ENCODE measurements at regions not wholly inside any gene's neighbourhood (a gene's known extent, or its start where the extent isn't known, plus 50 kb on each side); places are given as distances from the start of the nearest gene placed in this dataset.
"Not testable (repeated sequence)": the region's sequence is repeated elsewhere in the genome, so short reads cannot be mapped to it uniquely, and the experiment has no call there.

DNA sequence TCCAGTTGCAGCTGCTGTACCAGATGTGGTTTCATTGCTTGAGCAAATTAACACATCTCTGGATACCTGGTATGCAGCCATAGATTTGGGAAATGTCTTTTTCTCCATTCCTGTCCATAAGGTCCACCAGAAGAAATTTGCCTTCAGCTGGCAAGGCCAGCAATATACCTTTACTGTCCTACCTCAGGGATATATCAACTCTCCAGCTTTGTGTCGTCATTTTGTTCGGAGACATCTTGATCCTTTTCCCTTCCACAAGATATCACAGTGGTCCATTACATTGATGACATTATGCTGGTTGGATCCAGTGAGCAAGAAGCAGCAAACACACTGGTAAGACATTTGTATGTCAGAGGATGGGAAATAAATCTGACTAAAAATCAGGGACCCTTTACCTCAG is 576.1 kb upstream of the FBXO33 start:
- not testable (repeated sequence) for TF ChIP-seq BHLHE40 (IDR thresholded peaks at IDR 0.05; ENCODE audit: low read length); CEBPB (IDR thresholded peaks at IDR 0.05; ENCODE audit: borderline replicate concordance, low read depth, low read length); CAMTA2 (CRISPR knock-in tag; IDR thresholded peaks at IDR 0.05; ENCODE audit: borderline replicate concordance); THYN1 (CRISPR knock-in tag; IDR thresholded peaks at IDR 0.05; ENCODE audit: borderline replicate concordance, low read depth)
- TF ChIP-seq, protein P1, sequence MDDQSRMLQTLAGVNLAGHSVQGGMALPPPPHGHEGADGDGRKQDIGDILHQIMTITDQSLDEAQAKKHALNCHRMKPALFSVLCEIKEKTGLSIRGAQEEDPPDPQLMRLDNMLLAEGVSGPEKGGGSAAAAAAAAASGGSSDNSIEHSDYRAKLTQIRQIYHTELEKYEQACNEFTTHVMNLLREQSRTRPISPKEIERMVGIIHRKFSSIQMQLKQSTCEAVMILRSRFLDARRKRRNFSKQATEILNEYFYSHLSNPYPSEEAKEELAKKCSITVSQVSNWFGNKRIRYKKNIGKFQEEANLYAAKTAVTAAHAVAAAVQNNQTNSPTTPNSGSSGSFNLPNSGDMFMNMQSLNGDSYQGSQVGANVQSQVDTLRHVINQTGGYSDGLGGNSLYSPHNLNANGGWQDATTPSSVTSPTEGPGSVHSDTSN (CRISPR knock-in tag; IDR thresholded peaks at IDR 0.05; ENCODE audit: borderline replicate concordance), result not testable (repeated sequence)
- TF ChIP-seq, protein P2, sequence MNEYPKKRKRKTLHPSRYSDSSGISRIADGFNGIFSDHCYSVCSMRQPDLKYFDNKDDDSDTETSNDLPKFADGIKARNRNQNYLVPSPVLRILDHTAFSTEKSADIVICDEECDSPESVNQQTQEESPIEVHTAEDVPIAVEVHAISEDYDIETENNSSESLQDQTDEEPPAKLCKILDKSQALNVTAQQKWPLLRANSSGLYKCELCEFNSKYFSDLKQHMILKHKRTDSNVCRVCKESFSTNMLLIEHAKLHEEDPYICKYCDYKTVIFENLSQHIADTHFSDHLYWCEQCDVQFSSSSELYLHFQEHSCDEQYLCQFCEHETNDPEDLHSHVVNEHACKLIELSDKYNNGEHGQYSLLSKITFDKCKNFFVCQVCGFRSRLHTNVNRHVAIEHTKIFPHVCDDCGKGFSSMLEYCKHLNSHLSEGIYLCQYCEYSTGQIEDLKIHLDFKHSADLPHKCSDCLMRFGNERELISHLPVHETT (CRISPR knock-in tag; conservative IDR thresholded peaks at IDR 0.05), result not testable (repeated sequence)

All from HepG2 (cell line).